ENCODE measurements at regions not wholly inside any gene's neighbourhood (a gene's known extent, or its start where the extent isn't known, plus 50 kb on each side); places are given as distances from the start of the nearest gene placed in this dataset.

GRCh38 chr5:74028406-74028805, 402.4 kb downstream of the ARHGEF28 start (continued):
- TF ChIP-seq TARDBP (IDR thresholded peaks at IDR 0.05; ENCODE audit: borderline replicate concordance), result no peak
- TF ChIP-seq SIX5 (IDR thresholded peaks at IDR 0.05; ENCODE audit: low read depth, low read length, severe bottlenecking), result no peak
- TF ChIP-seq NFIC (IDR thresholded peaks at IDR 0.05; ENCODE audit: low read depth, low read length), result no peak
- TF ChIP-seq MTA2 (IDR thresholded peaks at IDR 0.05; ENCODE audit: low read depth), result no peak

- no peak for FAIRE-seq
- in situ Hi-C loops (cut with MboI), result no loop called here
These were observed 401.8 kb downstream of the ARHGEF28 start for GRCh38 chr5:74027732-74028338.

More at GRCh38 chr5:74027732-74028338, 401.8 kb downstream of the ARHGEF28 start:
- ATAC-seq (no peak), DNase-seq (ENCODE audit: low read depth, low spot score) (no peak)
- H3K27ac ChIP-seq (ENCODE audit: control insufficient read depth, insufficient read depth), result no peak overlapping the region
- H4K20me1 ChIP-seq (ENCODE audit: control insufficient read depth, insufficient read depth), result no peaks in the 10 kb centered on the region
- H3K4me2 ChIP-seq (ENCODE audit: control insufficient read depth, insufficient read depth), result no peak overlapping the region
- H3K9me3 ChIP-seq (replicated peaks; ENCODE audit: control insufficient read depth, insufficient read depth, low read length), result no peaks in the 10 kb centered on the region
- H3K9ac ChIP-seq (ENCODE audit: control insufficient read depth, insufficient read depth, low read length), result no peak overlapping the region
- TF ChIP-seq JUND (IDR thresholded peaks at IDR 0.05; ENCODE audit: low read depth, low read length) (no peak), NR2C1 (IDR thresholded peaks at IDR 0.05) (no peak), SUZ12 (IDR thresholded peaks at IDR 0.05; ENCODE audit: unreplicated experiment) (no peak), SPI1 (IDR thresholded peaks at IDR 0.05; ENCODE audit: borderline replicate concordance, insufficient read depth, low read depth, low read length) (no peak), HSF1 (IDR thresholded peaks at IDR 0.05; ENCODE audit: low read depth, low read length) (no peak), RAD21 (IDR thresholded peaks at IDR 0.05; ENCODE audit: insufficient read depth, low read depth, low read length) (no peak), IKZF1 (conservative IDR thresholded peaks at IDR 0.05) (no peak)
- CTCF ChIA-PET, result interaction anchor here (0.6 to 2.0 kb wide), 2 partner anchors 126 to 263 kb away, joined by 4 to 6 read pairs; no protein-coding TSS in a partner anchor
- H3K36me3 ChIP-seq (ENCODE audit: control insufficient read depth in 2 of 2, insufficient read depth in 2 of 2, low read length in 1 of 2), result no peaks in the 10 kb centered on the region
- no TSS peak for BruUV-seq (replicated peaks)
- no peak overlapping the region for H2AFZ ChIP-seq (ENCODE audit: control insufficient read depth, low read depth, low read length)
- SMC1A ChIA-PET (ENCODE audit: uncharacterized antibody, unreplicated experiment), result interaction anchor here (0.6 to 1.4 kb wide), 4 partner anchors 10 to 1932 kb away, joined by 3 to 4 read pairs (median 4); no protein-coding TSS in a partner anchor
- H3K27me3 ChIP-seq (replicated peaks in 1 of 2; ENCODE audit: control insufficient read depth in 2 of 2, insufficient read depth in 2 of 2, low read length in 1 of 2), result no peaks in the 10 kb centered on the region
- H3K4me3 ChIP-seq, result no peak overlapping the region
- POLR2A ChIA-PET, result no interaction called here
- RAD21 ChIA-PET (ENCODE audit: unreplicated experiment), result no interaction called here
- H3K79me2 ChIP-seq (ENCODE audit: control insufficient read depth, insufficient read depth, low read length), result no peaks in the 10 kb centered on the region
- 90% methylated on average over 2 of the region's 2 CpGs for WGBS (ENCODE audit: insufficient coverage, insufficient replicate concordance, low lambda C conversion rate, missing lambda C conversion rate)
- intact Hi-C loops (cut with micrococcal nuclease; ENCODE audit: unreplicated experiment), result no loop called here
- H3K4me1 ChIP-seq (ENCODE audit: control insufficient read depth, insufficient read depth, low read length), result no peaks in the 10 kb centered on the region
